GM19238 (cell line): ENCODE measurements at regions not wholly inside any gene's neighbourhood (a gene's known extent, or its start where the extent isn't known, plus 50 kb on each side); places are given as distances from the start of the nearest gene placed in this dataset.

Source experiments
- DNase-seq: peaks from one replicate; pipeline ENCODE4 v3.0.0; 2011; ENCODE audit warnings: low spot score; ENCODE audit not compliant: insufficient read length

DNA sequence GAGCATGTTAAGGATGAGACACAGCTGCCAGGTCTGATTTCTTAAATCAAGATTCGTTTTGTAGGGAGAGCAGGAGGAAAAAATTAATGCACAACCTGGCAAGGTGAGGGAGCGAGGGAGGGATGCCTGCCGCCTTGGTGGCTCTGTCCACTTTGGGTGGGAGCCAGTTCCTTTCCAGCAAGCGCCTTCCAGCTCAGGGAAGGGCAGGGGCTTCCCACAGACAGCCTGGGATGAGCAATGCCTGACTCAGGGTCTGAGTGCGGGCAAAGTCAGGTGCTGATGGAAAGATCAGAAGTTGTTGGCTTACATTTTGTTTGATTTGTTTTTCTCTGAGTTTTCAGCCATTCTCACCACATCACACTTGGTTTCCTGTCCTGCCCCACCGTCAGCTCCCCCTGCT is 220.7 kb downstream of the ENGASE start:
- DNase-seq: no peak

DNA sequence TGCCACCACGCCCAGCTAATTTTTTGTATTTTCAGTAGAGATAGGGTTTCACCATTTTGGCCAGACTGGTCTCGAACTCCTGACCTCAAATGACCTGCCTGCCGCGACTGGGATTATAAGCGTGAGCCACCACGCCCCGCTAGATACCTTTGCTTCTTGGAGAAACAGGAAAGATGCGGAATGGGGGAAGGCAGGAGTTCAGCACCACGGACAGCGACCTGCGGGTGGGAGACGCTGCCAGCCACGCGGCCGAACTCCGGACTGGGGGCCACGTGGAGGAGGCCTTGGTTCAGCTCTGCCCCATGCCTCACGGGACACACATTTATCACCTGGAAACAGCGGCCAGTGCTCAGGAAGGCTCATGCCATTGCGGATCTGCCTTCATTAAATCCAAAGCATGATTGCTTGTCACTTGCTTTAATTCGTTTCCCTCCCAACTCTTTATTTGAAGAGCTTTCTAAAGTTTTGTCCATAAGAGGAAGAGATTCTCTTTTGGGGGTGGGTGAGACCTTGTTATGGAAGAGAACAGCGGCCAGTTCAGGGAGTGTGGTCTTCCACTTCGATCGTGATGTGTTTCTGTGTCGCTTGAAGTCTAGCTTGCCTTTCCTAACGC is 219.9 kb downstream of the ENGASE start:
- DNase-seq: peak; percentile 40

DNA sequence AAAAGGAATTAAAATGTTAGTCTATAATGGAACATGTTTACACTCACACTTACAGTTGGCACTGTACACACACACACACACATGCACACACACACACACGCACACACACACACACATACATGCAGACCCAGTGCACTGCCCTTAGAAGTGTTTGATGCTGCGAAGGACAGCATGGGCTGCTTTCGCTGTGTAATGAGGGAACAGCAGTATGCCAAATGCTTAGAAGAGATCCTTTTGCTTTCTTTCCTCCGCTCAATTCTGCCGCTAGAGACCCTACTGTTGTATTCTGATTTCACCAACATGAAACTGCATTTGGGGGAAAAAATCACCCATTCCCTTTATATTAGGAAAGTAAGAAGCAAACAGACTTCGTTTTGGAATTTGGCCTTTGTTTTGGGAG is 217.9 kb downstream of the ENGASE start:
- no peak for DNase-seq

DNA sequence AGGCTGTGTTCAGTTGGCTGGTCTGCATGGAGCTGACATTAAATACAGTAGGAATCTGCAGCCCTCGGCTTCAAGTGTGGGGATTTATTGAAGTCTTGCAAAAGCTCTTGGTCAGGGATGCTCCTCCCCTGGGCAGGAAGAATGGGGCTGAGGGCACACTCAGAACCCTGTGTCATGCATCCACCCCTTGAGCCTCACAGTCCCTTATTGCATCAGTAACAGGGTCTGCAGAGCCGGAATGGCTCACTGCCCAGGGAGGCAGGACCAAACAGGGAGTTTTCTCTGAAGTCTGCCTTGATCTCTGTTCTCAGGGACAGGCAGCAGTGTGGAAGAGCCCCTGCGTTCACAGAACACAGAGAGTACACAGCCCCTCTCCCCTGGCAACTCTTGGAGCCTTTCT is 216.8 kb downstream of the ENGASE start:
- DNase-seq: no peak

DNA sequence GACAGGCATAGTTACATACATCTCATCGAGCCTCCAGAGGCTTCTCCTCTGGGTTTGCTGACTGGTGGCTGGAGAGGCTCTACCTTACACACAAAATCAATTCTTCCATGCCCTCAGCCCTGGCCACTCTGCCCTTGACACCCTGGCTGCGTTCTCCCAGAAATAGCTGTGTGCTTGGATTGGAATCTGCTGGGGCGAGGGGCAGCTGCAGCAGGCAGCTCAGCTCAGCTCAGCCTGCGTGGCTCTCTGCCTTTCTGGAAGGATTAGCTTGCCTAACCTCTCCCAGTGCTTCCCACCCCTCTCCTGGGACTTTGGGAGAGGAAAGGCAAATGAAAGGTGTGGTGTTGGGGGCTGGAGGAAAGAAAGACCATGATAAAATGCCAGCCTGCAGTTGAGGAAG is 216.1 kb downstream of the ENGASE start:
- DNase-seq: no peak

DNA sequence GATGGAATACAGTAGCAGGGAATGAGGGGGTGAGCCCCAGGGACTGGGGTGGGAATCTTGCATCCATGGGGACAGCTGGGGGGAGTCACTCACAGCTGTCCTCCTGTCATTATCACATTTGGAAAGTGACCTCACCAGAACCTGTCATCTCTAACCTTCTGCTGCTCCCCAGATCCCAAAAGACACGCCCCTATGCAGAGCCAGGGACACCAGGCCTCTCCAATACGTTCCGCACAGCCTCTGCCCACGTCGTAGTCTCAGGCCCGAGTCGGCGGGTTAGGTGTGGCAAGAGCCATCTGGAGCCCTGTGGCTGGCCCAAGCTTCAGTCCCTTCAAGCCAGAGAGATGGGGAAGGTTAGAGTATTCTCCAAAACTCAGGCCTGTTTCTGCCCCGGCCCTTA is 214.3 kb downstream of the ENGASE start:
- no peak for DNase-seq

DNA sequence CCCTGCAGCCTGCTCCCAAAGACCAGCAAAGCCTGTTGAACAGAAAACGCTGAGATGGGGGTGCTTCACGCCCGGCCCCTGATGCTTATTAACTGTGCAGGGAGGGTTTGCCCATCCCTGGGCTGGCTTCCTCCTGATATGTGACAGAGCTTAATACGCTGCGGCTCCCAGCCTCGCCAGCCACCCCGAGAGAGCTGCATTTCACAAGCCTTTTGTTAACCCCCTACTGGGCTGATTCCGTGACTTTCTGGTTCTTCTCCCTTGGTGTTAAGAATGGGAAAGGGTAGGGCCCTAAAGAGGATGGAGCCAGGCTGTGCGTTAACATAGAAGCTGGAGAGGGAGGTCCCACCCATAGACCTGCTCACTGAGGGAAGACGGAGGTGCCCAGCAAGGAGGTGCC is 211.8 kb downstream of the ENGASE start:
- DNase-seq: no peak

DNA sequence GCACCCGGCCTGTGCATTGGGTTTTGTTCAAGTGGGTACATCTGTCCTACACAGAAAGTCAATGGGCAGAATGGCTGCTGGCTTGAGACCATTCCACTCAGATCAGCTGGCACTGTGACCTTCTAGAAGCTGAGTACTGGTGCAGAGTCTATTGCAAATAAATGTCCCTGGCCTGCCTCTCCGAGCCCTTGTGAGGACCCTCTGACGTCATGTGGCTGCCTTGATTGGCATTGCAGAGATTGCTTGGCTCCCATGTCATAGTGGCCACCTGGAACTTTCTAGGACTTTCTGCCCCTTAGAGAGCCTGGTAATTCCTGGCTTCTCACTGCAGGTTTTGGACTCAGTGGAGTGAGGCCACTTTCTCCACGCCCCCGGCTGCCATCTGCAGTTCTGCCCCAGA is 211.3 kb downstream of the ENGASE start:
- DNase-seq: no peak

DNA sequence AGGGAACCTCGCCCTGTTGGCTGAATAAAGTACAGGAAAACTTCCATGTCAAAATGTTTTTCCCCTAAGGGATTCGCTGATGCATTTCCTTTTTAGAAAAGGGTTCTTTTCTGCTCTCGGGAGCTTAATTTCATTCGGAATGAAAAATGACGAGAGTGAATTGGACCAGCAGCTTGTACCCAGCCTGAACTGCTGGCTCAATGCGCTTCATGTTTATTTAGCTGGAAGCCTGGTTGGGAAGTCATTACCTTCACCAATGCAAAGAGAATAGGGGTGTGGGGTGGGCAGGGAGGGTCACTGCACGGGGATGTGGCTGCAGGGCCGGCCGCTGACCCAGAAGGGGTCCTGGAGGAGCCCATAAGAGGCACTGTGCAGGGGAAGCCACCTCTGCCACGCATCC is 207.7 kb downstream of the ENGASE start:
- DNase-seq: no peak

DNA sequence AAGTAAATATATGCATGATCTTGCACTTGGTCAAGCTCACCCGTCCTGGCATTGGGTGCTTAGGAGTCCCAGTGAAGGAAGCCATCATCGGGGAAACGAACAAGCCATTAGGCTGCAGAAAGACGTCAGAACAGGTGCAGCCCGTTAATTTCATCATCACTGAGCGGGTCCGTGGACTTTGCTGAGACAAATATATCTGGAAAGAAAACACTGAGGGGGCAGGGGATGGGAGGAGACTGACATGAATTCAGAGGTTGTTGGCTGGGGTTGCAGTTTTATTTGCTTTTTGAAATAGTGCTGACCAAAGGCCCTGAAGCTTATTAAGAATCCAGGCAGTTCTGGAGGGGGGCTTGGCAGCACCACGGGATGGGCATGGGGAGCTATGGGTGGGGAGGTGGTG is 207.2 kb downstream of the ENGASE start:
- DNase-seq: no peak

DNA sequence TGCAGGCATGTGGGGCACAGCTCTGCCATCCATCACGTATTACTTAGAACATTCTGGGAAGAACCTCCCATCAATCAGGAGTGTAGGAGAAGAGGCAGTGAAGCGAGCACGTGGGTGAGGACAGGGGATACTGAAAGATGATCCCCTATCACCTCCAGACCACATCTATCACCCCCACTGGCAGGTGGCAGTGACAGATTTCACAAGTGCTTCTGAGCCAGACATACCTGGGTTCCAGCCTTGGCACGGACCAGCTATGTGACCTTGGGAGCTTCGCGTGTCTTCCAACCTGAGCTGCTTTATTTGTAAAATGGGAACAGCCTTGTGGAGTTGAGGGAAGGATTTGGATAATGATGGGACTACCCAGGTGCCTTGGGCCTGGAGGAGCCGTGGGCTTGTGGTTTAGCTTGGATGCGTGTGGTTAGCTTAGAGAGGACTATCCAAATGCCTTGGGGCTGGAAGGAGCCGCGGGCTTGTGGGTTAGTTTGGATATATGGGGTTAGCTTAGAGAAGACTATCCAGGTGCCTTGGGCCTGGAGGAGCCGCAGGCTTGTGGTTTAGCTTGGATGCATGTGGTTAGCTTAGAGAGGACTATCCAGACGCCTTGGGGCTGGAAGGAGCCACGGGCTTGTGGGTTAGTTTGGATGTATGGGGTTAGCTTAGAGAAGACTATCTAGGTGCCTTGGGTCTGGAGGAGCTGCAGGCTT is 206.4 kb downstream of the ENGASE start:
- DNase-seq: no peak

DNA sequence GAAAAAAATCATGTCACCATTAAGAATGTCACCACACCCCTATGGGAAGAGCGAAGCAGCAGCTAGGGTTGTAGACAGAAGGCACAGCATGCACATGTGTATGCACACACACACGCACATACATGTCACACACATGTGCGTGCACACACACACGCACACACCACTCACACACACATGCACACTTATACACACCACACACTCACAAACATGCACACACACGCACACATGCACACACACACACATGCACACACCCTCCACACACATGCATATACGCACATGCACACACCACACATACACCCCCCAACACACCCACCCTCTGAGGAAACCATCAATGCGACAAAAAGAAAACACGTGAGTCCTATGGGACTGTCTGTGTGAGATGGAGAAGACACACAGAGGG is 205.4 kb downstream of the ENGASE start:
- DNase-seq: no peak

DNA sequence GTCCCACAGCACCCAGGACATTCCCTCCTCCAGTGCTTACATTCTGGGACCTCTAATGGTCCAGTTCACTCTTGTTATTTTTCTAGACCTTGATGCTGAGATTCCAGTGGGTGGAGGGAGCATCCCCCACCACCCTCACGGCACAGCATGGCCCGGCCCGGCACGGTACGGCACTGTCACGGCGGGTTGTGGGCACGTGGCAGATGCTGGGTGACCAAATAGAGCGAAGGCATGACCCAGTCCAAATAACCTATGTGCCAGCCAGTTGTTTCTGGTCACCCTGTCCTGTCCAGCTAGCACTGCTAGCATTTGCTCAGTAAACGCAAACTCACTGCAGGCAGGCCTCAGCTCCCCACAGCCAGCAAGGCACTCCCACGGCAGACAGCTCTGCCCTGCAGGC is 204.7 kb downstream of the ENGASE start:
- DNase-seq: no peak

DNA sequence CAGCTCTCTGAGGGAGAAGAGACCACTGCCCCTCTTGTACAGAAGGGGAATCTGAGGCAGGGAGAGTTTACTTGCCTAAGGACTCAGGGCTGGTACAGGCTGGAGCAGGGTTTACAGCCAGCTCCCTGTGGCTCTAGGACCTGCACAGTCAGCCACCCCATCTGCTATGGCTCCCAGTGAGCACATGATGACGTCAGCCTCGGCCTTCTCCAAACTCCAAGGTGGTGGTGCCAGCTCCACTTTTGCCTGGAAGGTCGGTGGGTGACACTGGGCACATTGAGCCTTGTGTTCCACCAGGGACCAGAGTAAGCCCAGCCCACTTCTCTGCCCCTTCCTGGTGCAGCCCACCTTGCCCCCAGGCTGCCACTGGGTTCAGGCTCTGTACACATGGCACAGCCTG is 202.2 kb downstream of the ENGASE start:
- DNase-seq: no peak

DNA sequence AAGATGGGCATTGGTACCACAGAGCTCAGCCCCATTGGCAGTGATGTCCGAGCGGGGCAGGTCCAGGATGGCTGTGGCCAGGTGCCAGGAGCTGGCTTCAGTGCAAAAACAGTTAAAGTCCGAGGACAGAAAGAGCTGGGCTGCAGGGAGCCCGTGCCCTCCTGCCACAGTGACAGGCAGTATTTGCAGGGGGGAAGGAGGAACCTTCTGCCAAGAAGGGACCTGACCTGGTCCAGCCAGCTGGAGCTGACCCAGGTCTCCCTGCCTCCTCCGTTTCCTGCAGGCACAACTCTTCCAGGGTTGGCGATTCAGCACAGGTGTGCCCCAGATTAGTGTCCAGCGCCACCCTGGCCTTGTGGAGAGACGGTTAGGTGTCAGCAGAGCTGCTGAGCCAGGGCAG is 199.0 kb downstream of the ENGASE start:
- DNase-seq: no peak

DNA sequence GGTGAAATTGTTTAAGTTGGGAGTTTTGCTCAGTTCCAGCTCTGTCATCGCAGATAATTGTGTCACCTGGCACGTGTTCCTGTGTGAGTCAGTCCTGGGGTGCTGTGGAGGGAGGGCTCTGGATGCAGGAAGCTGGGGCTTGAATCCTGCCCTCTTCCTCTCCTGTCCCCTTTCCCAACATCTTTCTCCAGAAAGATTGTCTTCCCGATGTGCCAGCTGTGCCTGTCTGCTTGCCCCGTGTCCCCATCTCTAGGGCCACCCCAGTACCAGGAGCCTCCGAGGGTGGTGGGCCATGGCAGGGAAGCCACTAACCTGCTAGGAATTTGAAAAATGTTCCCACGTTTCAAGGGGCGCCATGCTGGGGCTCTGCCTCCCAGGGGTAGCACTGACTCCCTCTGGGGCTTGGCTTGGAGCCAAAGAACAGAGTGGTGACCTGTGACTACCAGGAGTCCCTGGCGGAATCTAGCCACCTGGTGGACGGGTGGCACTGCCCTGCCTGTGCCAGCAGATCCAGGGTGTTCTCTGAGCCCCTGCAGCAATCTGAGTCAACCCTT is 198.1 kb downstream of the ENGASE start:
- DNase-seq: no peak

DNA sequence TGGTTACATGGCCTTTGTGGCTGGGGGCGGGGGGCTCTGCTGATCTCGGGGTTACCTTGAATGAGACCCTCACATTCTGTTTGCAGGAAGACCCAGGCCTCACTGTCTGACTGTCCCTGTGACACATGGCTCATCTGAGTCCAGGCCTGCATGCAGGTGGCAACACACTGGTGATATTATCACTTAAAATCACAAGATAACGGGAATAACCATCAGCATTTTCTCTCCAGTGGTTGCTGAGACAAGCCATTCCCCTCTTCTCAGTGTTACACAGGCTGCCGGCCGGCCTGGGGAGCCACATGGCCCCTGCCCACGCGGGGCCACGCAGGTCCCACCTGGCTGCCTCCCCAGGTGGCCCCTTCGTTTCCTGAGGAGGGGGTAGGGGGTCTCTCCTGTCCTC is 197.6 kb downstream of the ENGASE start:
- DNase-seq: no peak

DNA sequence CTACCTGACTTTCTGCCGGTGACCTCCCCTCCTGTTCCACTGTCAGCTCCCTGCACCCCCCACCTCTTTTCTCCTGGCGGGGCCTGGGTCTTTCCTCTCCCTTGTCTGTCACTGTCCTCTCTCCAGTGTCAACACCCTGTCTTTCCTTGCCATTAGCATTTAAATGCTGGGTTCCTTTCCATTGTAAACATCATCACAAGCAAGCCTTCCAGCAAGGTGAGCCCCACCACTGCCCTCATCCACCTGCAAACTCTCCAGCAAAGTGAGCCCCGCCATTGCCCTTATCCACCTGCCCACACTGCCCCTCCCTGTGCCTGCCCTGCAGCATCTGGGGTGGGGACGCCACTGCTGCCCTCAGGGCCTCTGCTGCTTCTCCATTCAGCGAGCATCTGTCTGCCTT is 195.0 kb downstream of the ENGASE start:
- no peak for DNase-seq

DNA sequence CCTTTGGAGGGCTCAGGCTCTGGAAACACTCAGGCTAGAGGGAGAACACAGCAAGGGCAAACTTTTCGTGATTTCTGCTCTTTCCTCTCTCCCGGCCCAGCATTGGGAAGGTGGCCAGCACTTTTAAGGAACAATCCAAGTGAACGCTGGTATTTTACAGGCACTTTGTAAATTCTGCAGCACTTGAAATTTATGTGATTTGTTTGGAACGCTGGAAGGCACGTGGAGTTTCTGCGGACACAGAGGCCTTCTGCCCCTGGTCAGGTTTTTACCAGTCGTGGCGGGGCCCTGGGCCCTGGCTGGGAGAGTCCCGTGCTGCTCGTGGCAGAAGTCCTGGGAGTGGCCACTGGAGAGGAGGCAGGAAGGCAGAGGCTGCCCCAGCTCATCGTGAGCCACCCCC is 188.6 kb downstream of the ENGASE start:
- DNase-seq: no peak

DNA sequence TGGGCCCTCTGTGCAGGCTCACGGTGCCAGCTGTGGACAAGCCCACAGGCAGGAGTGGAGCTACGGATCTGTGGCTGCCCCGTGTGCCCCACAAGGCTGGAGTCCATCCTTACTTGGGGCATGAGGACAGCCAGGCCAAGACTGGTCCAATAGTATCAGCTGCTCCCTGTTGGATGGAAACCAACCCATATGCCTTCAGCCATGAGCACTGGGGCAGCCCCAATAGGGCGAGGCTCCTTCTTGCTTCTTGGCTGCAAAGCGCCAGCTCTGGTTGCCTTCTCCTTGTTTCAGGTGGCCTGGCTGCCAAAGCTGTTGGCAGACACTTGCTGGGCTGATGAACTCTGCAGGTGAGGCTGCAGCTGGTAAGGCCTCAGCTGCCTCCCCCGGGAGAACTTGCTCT is 188.0 kb downstream of the ENGASE start:
- DNase-seq: no peak

DNA sequence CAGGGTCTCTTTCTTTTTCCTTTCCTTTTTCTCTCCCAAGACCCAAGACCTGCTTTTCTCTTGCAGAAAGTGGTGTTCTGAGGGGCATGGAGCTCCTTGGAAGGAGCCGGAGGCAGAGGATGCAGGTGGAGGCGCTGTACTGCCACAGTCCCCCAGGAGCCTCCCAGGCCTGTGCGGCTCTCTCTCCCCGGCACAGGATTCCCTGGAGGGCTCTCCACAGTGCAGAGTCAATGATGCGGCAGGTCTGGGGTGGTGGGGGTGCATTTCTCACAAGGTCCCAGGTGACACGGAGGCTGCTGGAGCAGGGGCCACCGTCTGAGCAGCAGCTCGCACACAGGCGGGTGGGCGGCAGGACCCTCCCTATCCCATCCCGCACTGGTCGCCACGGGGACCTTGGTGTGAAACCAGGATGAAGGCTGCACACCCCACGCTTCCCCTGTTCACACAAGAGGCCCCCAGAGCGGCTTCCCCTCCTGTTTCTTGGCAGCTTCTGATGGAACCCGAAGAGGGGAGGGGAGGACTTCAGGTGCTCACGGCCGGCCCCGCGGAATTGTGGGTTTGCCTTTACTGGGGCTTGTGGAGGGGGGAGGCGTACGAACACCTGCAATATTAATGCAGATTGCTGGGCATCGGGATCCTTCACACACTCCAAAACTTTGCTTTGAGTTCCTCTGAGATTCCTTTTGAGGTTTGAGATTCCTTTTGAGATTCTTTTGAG is 186.9 kb downstream of the ENGASE start:
- no peak for DNase-seq

DNA sequence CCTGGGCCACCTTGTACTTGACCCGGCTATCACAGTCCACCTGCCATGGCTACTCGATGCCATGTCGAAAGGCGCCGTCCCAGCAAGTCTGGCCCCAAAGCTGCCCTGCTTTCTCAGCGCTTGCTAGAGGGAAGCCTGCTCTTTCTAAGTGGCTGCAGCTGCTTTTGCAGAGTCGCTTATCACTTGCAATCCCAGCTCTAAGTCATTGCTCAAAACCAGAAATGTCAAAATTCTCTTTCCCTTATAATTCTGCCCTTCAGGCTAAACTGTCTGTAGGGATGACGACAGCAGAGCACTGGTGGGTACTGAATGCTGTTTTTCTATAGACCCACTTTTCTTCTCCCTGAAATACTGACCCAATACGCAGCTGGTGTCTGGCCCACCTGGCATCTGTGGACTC is 184.2 kb downstream of the ENGASE start:
- DNase-seq: no peak

DNA sequence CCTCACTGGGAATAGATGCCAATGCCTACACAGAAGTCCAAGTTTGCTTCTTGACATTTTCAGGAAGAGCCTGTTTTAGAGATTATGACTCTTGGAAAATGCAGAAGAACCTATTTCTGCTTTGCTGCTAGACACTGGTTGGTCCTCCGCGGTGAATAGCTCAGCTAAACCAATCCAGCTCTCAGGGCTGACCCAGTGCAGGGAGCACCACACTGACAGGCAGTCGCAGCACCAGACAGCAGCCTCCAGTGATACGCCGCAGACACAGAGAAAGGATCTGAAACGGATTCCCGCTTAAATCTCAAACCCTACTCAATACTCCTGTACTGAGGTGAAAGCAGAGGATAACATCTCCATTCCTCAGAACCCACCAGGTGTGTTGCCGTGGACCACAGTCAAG is 183.4 kb downstream of the ENGASE start:
- no peak for DNase-seq
